ENCODE measurements at regions not wholly inside any gene's neighbourhood (a gene's known extent, or its start where the extent isn't known, plus 50 kb on each side); places are given as distances from the start of the nearest gene placed in this dataset.

- DNase-seq (ENCODE audit: extremely low read depth in 1 of 11, low read depth in 9 of 11, low spot score in 4 of 11) = no peak
Observed at GRCh38 chr3:123341-123740, 73.2 kb upstream of the CHL1 start.

- DNase-seq (ENCODE audit: extremely low read depth in 1 of 11, low read depth in 9 of 11, low spot score in 4 of 11) = no peak
Observed at GRCh38 chr3:124557-125179, 71.9 kb upstream of the CHL1 start.

- no peak for DNase-seq (ENCODE audit: extremely low read depth in 1 of 11, low read depth in 9 of 11, low spot score in 4 of 11)
Observed at GRCh38 chr3:128515-129172, 67.9 kb upstream of the CHL1 start.

- no peak for DNase-seq (ENCODE audit: extremely low read depth in 1 of 11, low read depth in 9 of 11, low spot score in 4 of 11)
Observed at GRCh38 chr3:131151-131888, 65.2 kb upstream of the CHL1 start.

GRCh38 chr3:132378-132777 is 64.2 kb upstream of the CHL1 start:
- DNase-seq (ENCODE audit: extremely low read depth in 1 of 11, low read depth in 9 of 11, low spot score in 4 of 11) = no peak

GRCh38 chr3:132904-133303 is 63.7 kb upstream of the CHL1 start:
- DNase-seq (ENCODE audit: extremely low read depth in 1 of 11, low read depth in 9 of 11, low spot score in 4 of 11) = no peak

GRCh38 chr3:140748-141330 is 55.7 kb upstream of the CHL1 start:
- DNase-seq (ENCODE audit: extremely low read depth in 1 of 11, low read depth in 9 of 11, low spot score in 4 of 11) = no peak

All from renal cortex interstitium (tissue), 11 donors.